ENCODE measurements at regions not wholly inside any gene's neighbourhood (a gene's known extent, or its start where the extent isn't known, plus 50 kb on each side); places are given as distances from the start of the nearest gene placed in this dataset.

DNA sequence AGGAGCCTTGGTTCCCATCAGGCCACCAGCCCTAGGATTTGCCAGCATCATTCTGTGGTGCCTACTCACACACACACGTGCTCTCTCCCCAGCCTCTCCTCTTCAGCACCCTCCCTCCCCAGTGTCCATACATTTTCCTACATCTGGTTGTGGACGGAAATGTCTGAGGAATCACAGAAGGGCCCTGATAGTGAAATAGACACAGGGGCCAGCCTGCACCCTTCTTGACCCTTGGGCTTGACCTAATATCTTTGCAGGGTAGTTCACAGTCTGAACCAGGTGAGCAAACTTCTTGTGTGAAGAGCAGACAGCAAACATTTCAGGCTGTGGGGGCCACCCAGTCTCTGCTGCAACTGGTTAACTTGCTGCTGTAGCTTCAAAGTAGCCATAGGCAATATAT lies 108.5 kb upstream of the NXT1 start:
- no peak for FAIRE-seq
- no peak overlapping the region for H3K9ac ChIP-seq (ENCODE audit: low read length)
- Mint-ChIP-seq H3K27ac (ENCODE audit: unreplicated experiment) (no peak overlapping the region), H3K4me3 (ENCODE audit: unreplicated experiment) (no peak overlapping the region), H3K4me1 (ENCODE audit: low read depth, unreplicated experiment) (no peaks in the 10 kb centered on the region), H3K9me3 (ENCODE audit: unreplicated experiment) (peaks cover 13% of the 10 kb centered on the region), H3K36me3 (ENCODE audit: low read depth, unreplicated experiment) (peaks cover 2% of the 10 kb centered on the region), H3K27me3 (ENCODE audit: low read depth, unreplicated experiment) (peaks cover 20% of the 10 kb centered on the region)
- no peaks in the 10 kb centered on the region for H3K9me3 ChIP-seq (ENCODE audit: insufficient read depth, low read depth, low read length)
- H3K4me2 ChIP-seq (ENCODE audit: low read length), result no peak overlapping the region
- DNase-seq (ENCODE audit: low read depth), result no peak
- no peaks in the 10 kb centered on the region for H3K79me2 ChIP-seq (ENCODE audit: insufficient read depth, low read length)
- no peak overlapping the region for H2AFZ ChIP-seq (ENCODE audit: low read depth, low read length)
- no peaks in the 10 kb centered on the region for H3K36me3 ChIP-seq (ENCODE audit: insufficient read depth, low read length)
- no peak for TF ChIP-seq EZH2 (IDR thresholded peaks at IDR 0.05; ENCODE audit: insufficient read depth, low read length)
- TF ChIP-seq, protein P1, sequence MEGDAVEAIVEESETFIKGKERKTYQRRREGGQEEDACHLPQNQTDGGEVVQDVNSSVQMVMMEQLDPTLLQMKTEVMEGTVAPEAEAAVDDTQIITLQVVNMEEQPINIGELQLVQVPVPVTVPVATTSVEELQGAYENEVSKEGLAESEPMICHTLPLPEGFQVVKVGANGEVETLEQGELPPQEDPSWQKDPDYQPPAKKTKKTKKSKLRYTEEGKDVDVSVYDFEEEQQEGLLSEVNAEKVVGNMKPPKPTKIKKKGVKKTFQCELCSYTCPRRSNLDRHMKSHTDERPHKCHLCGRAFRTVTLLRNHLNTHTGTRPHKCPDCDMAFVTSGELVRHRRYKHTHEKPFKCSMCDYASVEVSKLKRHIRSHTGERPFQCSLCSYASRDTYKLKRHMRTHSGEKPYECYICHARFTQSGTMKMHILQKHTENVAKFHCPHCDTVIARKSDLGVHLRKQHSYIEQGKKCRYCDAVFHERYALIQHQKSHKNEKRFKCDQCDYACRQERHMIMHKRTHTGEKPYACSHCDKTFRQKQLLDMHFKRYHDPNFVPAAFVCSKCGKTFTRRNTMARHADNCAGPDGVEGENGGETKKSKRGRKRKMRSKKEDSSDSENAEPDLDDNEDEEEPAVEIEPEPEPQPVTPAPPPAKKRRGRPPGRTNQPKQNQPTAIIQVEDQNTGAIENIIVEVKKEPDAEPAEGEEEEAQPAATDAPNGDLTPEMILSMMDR (IDR thresholded peaks at IDR 0.05; ENCODE audit: insufficient read depth, low read depth, low read length), result no peak
- no peak overlapping the region for H3K4me3 ChIP-seq (ENCODE audit: insufficient read depth, low read depth, low read length)
- H3K4me1 ChIP-seq (ENCODE audit: insufficient read depth, low read length), result no peaks in the 10 kb centered on the region
- H3K27ac ChIP-seq (ENCODE audit: low read depth, low read length), result no peak overlapping the region
- H4K20me1 ChIP-seq (ENCODE audit: insufficient read depth, low read length), result no peaks in the 10 kb centered on the region
- no peaks in the 10 kb centered on the region for H3K27me3 ChIP-seq (ENCODE audit: insufficient read depth, low read length)

DNA sequence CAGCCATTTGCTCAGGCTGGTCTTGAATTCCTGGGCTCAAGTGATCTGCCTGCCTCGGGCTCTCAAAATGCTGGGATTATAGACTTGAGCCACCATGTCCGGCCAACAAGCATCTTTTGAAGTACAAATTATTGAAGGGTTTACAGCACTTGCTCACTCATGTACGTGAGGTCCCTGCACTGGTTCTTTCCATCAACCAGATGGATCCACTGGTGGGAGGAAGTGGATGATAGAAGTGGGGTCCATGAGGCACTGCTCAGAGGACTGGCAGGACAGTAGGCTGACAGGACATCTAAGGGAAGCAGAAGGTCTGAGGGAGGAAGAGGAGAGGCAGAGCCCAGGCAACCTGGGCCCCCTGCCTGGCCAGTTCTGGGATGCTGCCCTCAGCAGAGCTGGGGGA lies 109.2 kb upstream of the NXT1 start:
- Histone ChIP-seq H3K36me3 (ENCODE audit: insufficient read depth, low read length) (no peaks in the 10 kb centered on the region), H3K27me3 (ENCODE audit: insufficient read depth, low read length) (no peaks in the 10 kb centered on the region), H3K27ac (ENCODE audit: low read depth, low read length) (no peak overlapping the region), H3K4me1 (ENCODE audit: insufficient read depth, low read length) (no peaks in the 10 kb centered on the region), H3K79me2 (ENCODE audit: insufficient read depth, low read length) (no peaks in the 10 kb centered on the region), H4K20me1 (ENCODE audit: insufficient read depth, low read length) (no peaks in the 10 kb centered on the region), H3K9ac (ENCODE audit: low read length) (no peak overlapping the region), H2AFZ (ENCODE audit: low read depth, low read length) (no peak overlapping the region), H3K4me3 (ENCODE audit: insufficient read depth, low read depth, low read length) (no peak overlapping the region), H3K4me2 (ENCODE audit: low read length) (no peak overlapping the region), H3K9me3 (ENCODE audit: insufficient read depth, low read depth, low read length) (no peaks in the 10 kb centered on the region)
- H3K27ac Mint-ChIP-seq (ENCODE audit: unreplicated experiment), result no peak overlapping the region
- H3K4me1 Mint-ChIP-seq (ENCODE audit: low read depth, unreplicated experiment), result no peaks in the 10 kb centered on the region
- H3K9me3 Mint-ChIP-seq (ENCODE audit: unreplicated experiment), result peaks cover 13% of the 10 kb centered on the region
- no peak for DNase-seq (ENCODE audit: low read depth)
- H3K4me3 Mint-ChIP-seq (ENCODE audit: unreplicated experiment), result no peak overlapping the region
- peaks cover 20% of the 10 kb centered on the region for H3K27me3 Mint-ChIP-seq (ENCODE audit: low read depth, unreplicated experiment)
- FAIRE-seq, result no peak
- H3K36me3 Mint-ChIP-seq (ENCODE audit: low read depth, unreplicated experiment), result peaks cover 2% of the 10 kb centered on the region
- no peak for TF ChIP-seq EZH2 (IDR thresholded peaks at IDR 0.05; ENCODE audit: insufficient read depth, low read length)
- TF ChIP-seq, protein P1 (IDR thresholded peaks at IDR 0.05; ENCODE audit: insufficient read depth, low read depth, low read length), result no peak

DNA sequence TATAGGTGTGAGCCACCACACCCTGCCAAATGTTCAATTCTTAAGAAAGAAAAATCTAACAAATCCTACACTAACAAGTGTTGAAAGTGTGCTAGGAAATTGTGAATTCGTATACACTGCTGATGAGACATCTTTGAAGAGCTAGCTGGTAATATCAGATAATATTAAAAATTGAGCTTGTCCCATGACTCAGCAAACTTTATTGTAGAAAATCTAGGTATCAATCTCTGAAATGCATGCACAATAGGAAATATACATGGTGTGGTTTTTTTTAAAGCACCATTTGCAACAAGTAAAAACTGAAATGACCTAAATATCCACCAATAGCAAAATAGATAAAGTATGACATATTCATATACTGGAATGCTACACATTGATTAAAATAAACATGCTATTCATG lies 110.1 kb upstream of the NXT1 start:
- no peak overlapping the region for H3K4me2 ChIP-seq (ENCODE audit: low read length)
- no peaks in the 10 kb centered on the region for H3K4me1 ChIP-seq (ENCODE audit: insufficient read depth, low read length)
- no peak overlapping the region for H3K4me3 Mint-ChIP-seq (ENCODE audit: unreplicated experiment)
- H3K9me3 ChIP-seq (ENCODE audit: insufficient read depth, low read depth, low read length), result peaks cover under 1% of the 10 kb centered on the region
- no peak overlapping the region for H3K9ac ChIP-seq (ENCODE audit: low read length)
- H3K4me3 ChIP-seq (ENCODE audit: insufficient read depth, low read depth, low read length), result no peak overlapping the region
- peaks cover 13% of the 10 kb centered on the region for H3K9me3 Mint-ChIP-seq (ENCODE audit: unreplicated experiment)
- H3K27me3 ChIP-seq (ENCODE audit: insufficient read depth, low read length), result no peaks in the 10 kb centered on the region
- no peaks in the 10 kb centered on the region for H4K20me1 ChIP-seq (ENCODE audit: insufficient read depth, low read length)
- H3K27ac Mint-ChIP-seq (ENCODE audit: unreplicated experiment), result no peak overlapping the region
- TF ChIP-seq, protein P1 (IDR thresholded peaks at IDR 0.05; ENCODE audit: insufficient read depth, low read depth, low read length), result no peak
- TF ChIP-seq EZH2 (IDR thresholded peaks at IDR 0.05; ENCODE audit: insufficient read depth, low read length), result no peak
- no peak overlapping the region for H3K27ac ChIP-seq (ENCODE audit: low read depth, low read length)
- FAIRE-seq, result no peak
- H3K4me1 Mint-ChIP-seq (ENCODE audit: low read depth, unreplicated experiment), result no peaks in the 10 kb centered on the region
- H3K36me3 ChIP-seq (ENCODE audit: insufficient read depth, low read length), result no peaks in the 10 kb centered on the region
- no peaks in the 10 kb centered on the region for H3K79me2 ChIP-seq (ENCODE audit: insufficient read depth, low read length)
- DNase-seq (ENCODE audit: low read depth), result no peak
- H2AFZ ChIP-seq (ENCODE audit: low read depth, low read length), result no peak overlapping the region
- H3K27me3 Mint-ChIP-seq (ENCODE audit: low read depth, unreplicated experiment), result peaks cover 20% of the 10 kb centered on the region
- H3K36me3 Mint-ChIP-seq (ENCODE audit: low read depth, unreplicated experiment), result peaks cover 2% of the 10 kb centered on the region
